AG09309 (cell line): ENCODE measurements at regions not wholly inside any gene's neighbourhood (a gene's known extent, or its start where the extent isn't known, plus 50 kb on each side); places are given as distances from the start of the nearest gene placed in this dataset.

ENCODE experiments used
- DNase-seq: peaks from one replicate; pipeline ENCODE4 v3.0.0-alpha.2; 2010; ENCODE audit warnings: low read depth
- H3K4me3 ChIP-seq: 2 replicates; pipeline ENCODE4 v1.5.1; 2011; ENCODE audit warnings: mild to moderate bottlenecking, low read depth, low read length, moderate library complexity; ENCODE audit not compliant: control insufficient read depth
- CTCF ChIP-seq: IDR thresholded peaks from 2 replicates; pipeline ENCODE4 v1.5.1; 2011; ENCODE audit warnings: mild to moderate bottlenecking, low read depth, low read length, inconsistent platforms; ENCODE audit not compliant: insufficient read depth, control insufficient read depth; ENCODE audit errors: missing control alignments

- no peak overlapping the region for H3K4me3 ChIP-seq
- DNase-seq: no peak
- no peak for TF ChIP-seq CTCF
Observed at GRCh38 chr3:66099541-66100065, 60.9 kb upstream of the MAGI1 start.

GRCh38 chr3:66098436-66098835, 59.7 kb upstream of the MAGI1 start:
- TF ChIP-seq CTCF: no peak
- peak; percentile 18 for DNase-seq
- no peak overlapping the region for H3K4me3 ChIP-seq

- no peak overlapping the region for H3K4me3 ChIP-seq
- TF ChIP-seq CTCF: no peak
- no peak for DNase-seq
Observed at GRCh38 chr3:66097647-66098046, 58.9 kb upstream of the MAGI1 start.

GRCh38 chr3:66095295-66096001, 56.7 kb upstream of the MAGI1 start:
- TF ChIP-seq CTCF: no peak
- no peak overlapping the region for H3K4me3 ChIP-seq
- DNase-seq: no peak

GRCh38 chr3:66093981-66094380, 55.3 kb upstream of the MAGI1 start:
- TF ChIP-seq CTCF: no peak
- DNase-seq: no peak
- no peak overlapping the region for H3K4me3 ChIP-seq

- H3K4me3 ChIP-seq: no peak overlapping the region
- peak; percentile 32 for DNase-seq
- TF ChIP-seq CTCF: no peak
Observed at GRCh38 chr3:66092175-66092995, 53.7 kb upstream of the MAGI1 start.
